Islet of Langerhans (tissue), 1 donor: ENCODE measurements at regions not wholly inside any gene's neighbourhood (a gene's known extent, or its start where the extent isn't known, plus 50 kb on each side); places are given as distances from the start of the nearest gene placed in this dataset.

Experiments
- FAIRE-seq: peaks from one replicate; lab custom pipeline; 2011; peaks lifted over from hg19 to GRCh38; lab: Jason Lieb, UNC

DNA sequence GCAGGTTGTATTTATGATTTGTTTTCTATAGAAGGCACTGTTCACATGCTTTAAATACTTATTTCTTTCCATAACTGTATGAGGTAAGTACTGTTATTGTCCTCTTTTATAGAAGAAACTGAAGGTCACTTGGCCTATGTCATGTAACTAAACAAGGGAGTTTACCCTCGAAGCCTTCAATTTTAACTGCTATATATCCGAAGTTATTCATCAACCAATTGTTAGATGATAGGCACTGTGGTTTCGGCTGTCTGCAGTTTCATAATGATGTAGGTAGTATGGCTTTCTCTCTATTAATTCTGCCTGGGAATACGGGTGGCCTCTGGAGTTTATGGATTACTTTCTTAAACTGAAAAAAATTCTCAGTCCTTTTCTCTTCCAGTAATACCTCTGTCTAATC lies 413.3 kb upstream of the ADGRL2 start:
- no peak for FAIRE-seq

DNA sequence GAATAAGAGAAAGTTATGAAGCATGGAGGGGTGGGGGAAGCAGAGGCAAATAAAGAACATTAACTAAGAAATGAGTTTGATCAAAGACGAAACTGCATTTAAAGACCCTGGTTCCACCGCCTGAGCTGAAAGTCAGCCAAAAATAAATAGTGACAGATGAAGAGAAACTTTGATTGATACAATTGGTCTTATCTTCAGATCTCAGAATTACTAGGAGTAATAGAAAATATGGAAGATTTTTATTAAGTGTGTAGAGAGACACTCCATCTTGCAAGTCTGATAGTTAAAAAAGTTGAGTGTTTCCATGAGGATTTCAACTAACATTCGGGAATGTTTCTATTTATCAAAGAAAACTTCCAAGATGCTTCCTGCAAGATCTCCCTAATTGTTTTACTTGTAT lies 418.2 kb upstream of the ADGRL2 start:
- FAIRE-seq, result no peak

- no peak for FAIRE-seq
Measured at GRCh38 chr1:81381881-81382280, 418.9 kb upstream of the ADGRL2 start.

- no peak for FAIRE-seq
Measured at GRCh38 chr1:81380436-81380835, 420.3 kb upstream of the ADGRL2 start.

DNA sequence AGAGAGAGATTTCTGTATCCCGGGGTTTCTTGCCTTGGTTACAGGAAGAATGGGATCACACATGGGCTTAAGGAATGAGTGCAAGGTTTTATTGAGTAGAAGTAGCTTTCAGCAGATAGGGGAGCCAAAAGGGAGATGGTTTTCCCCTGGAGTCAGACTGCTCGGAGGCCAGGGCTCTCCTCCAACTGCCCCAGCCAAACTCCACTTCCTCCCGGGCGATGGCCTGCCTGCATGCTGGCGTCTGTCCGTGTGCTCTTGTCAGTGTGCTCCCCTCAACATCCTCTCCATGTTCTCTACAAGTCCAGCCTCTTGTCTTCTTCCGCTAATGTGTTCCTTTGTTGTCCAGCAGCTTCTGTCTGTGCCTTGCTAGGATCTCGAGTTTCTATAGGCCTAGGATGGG lies 421.3 kb upstream of the ADGRL2 start:
- no peak for FAIRE-seq

- no peak for FAIRE-seq
Measured at GRCh38 chr1:81377406-81377805, 423.3 kb upstream of the ADGRL2 start.

- FAIRE-seq, result no peak
Measured at GRCh38 chr1:81375884-81376548, 424.7 kb upstream of the ADGRL2 start.

DNA sequence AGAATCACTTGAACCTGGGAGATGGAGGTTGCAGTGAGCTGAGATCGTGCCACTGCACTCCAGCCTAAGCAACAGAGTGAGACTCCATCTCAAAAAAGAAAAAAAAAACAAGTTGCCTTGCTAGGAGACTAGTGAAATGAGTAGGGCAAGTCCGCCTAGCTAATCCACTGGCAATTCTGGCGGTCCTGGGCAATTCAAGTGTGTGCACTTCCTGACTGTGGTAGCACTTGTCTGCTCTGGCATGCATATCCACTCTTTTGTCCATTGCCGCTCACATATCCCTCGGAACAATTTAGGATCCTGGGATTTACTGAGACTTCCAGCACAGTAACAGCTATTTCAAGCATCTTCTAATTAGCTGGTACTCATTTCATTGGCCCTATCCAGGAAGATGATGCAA lies 426.3 kb upstream of the ADGRL2 start:
- FAIRE-seq, result no peak

- FAIRE-seq, result no peak
Measured at GRCh38 chr1:81371864-81372263, 428.9 kb upstream of the ADGRL2 start.

DNA sequence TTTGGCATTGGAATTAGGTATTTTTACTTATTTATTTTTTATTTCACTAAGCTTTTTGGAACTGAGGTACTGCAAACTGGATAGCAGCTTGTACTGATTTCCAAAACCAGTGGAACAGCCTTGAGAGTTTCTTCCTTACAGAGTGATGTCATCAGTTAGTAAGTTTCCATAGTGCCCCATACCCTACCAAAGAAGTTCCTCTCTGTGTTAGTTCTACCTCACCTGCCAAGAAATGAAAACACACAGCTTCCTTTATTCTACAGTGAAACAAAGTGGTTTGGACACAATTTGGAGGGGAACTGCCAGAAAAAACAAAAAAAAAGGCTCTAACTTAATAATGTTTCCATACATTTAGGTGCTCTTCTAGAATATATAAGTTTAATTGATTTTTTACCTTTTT lies 430.9 kb upstream of the ADGRL2 start:
- no peak for FAIRE-seq

GRCh38 chr1:81366173-81366572 lies 434.6 kb upstream of the ADGRL2 start:
- FAIRE-seq, result no peak

DNA sequence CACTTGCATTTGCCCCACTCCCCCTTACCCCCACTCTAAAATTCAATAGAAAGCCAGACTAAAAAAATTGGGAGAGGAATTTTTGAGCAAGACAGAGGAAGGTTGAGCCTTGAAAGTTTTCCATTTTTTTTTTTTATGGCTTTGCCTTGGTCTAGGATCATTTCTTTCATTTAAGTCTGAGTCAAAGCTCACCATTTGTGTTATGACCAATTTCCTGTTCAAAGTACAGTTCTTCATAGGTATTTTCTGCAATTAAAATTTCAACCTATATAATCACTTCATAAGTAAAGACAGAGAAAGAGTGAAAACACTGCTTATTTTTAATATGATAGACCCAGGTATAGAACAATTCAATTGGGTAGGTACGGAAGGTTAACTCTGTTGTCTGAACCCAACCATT lies 436.6 kb upstream of the ADGRL2 start:
- no peak for FAIRE-seq

DNA sequence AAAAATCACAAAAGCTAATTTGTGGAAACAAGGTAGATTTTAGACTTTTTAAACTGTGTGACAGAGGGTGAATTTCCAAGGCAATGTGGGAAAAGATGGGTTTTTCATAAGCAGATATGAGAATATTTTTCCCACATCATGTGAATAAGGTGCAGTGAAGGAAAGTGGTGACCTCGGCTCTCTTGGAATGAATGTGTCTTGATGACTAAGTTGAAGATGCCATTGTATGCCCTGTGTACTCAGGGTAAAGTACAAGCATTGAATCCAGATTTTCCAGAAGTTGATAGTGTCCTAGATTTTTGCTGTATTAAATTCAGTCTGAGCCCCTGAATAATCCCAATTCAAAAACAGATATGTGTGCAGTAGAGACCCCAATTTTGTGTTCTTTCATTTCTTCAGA lies 442.6 kb upstream of the ADGRL2 start:
- FAIRE-seq, result no peak

DNA sequence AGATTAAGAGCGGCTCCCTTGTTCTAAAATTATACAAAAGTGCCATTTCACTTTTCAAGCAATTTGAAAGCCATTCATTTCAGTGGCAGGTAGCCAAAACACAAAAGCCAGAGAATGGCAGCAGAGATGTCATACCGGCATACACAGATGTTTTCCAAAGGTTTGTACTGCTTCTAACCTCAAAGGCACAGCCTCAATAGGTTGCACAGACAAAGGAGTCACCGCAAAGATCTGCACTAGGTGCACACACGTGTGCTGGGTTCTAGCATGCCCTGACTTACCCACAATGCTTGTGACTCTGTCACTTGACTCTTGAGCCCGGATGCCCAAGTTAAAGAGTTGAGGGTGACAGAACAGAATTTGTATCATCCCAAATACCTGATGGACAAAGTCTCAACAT lies 448.9 kb upstream of the ADGRL2 start:
- FAIRE-seq, result no peak

GRCh38 chr1:81349194-81349965 lies 451.4 kb upstream of the ADGRL2 start:
- FAIRE-seq, result no peak

DNA sequence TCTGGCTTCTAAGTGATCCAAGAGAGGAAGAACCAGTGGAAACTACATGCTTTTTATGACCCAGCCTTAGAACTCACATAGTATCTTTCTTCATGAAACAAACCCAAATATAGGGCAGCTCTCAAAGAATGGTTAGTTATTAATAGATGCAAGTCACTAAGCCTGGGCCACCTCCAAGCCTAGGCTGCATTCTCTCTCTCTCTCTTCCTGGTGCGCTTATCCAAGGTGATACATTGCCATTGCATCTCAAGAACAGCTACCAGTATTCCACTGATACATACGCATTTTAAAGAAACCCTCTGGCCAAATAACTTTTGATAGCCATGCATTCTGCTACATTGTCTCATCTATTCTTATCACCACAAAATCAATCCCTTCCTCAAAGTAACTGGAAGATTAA lies 455.6 kb upstream of the ADGRL2 start:
- no peak for FAIRE-seq

GRCh38 chr1:81340239-81340638 lies 460.5 kb upstream of the ADGRL2 start:
- no peak for FAIRE-seq

GRCh38 chr1:81337226-81337625 lies 463.5 kb upstream of the ADGRL2 start:
- no peak for FAIRE-seq

DNA sequence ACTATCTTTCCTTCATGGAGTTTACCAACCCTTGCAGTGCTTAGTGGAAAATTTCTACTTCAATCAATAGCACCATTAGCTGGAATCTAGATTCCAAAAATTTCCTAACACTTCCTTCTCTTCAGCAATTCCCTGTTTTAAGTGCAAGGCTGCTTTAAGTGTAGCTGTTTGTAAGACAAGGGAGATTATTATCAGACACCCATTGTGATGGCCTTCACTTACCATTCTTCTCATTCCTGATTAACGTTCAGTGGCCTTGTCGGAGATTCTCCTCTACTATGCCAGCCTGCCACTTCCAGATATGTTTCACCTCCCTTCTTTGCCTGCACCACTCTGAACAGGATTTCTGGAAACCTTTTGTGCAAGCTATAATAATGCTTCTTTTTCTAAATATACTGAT lies 464.9 kb upstream of the ADGRL2 start:
- FAIRE-seq, result no peak

DNA sequence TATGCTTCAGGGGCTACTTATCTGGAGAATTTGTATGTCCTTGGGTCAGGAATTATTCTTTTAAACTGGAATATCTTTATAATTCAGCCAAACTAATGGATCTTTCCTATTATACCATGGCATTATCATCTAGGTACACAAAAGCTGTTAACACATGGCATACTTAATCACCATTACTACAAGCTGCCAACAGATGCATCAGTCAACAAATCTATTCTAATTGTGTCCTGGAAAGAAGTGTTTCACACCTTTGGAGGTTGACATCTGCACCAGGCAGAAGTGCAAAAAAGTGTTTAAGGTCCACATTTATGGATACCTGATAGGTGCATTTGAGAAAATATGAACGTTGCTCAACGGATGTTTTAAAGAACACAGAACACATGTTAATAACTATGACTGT lies 470.2 kb upstream of the ADGRL2 start:
- FAIRE-seq, result no peak

DNA sequence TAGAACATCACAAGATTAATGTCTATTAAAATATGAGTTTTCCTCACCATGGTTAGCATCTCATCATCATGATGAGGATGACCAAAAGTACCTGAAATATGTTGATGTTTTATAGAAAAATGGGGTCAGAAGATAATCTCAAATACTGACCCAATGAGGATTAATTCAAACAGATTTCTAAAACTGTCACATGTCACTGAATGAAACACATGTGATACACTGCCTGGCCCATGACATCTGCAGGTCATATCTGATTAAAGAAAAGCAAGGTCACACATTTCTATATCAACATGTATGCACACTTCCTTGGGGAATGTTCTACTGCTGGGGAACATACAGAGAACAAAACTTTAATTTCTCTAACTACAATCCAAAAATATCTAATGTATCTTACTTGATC lies 470.6 kb upstream of the ADGRL2 start:
- no peak for FAIRE-seq

GRCh38 chr1:81329041-81329440 lies 471.7 kb upstream of the ADGRL2 start:
- no peak for FAIRE-seq

DNA sequence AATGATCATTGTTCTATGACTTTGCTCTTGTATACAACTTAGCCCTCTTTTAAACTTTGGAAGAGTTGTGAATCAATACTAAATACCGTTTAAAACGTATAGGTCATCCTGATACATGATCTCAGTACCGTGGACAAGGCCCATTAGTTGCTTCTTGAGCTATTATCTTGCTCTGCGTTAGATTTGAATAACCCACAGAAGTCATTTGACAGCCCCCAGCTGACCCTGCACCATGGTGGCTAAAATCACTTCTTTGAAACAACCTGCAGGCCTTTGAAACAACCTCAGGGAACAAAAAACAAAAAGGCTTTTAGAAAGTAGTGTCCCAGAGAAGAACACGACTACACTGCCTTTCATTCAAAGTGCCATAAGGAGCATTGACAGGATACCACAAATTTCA lies 473.0 kb upstream of the ADGRL2 start:
- no peak for FAIRE-seq

GRCh38 chr1:81327103-81327710 lies 473.5 kb upstream of the ADGRL2 start:
- FAIRE-seq, result no peak
